KBM-7 (cell line): ENCODE measurements at regions not wholly inside any gene's neighbourhood (a gene's known extent, or its start where the extent isn't known, plus 50 kb on each side); places are given as distances from the start of the nearest gene placed in this dataset.

ENCODE experiments used
- DNase-seq: peaks from one replicate; pipeline ENCODE4 v3.0.0-alpha.2; 2015
- in situ Hi-C: fragments of 300-500 bp; cut with MboI; formaldehyde crosslinking; loops from 2 replicates; pipeline ENCODE4 v1.14.3; 2020; ENCODE audit warnings: low sequenced_read_pairs, low pct_unique_long_range_greater_than_20kb, mixed read lengths

DNA sequence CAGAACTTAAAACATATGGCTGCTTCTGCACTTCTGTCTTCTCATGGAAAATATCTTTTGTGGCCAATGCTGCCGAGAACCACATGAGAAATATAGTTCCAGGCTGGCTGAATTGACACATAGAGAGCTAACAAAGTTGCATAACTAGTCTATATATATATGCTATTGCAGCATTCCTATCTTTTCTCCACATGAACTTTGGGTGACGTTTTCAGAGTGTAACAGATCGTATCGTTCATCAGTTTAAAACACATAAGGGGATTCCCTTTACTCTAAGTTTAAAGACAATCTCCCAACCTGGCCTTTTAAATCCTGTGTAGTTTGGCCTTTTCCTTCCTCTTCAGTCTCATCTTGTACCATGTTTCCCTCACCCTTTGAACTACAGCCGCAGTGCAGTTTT lies 394.2 kb upstream of the CBLB start:
- DNase-seq: no peak
- in situ Hi-C loops: no loop called here

DNA sequence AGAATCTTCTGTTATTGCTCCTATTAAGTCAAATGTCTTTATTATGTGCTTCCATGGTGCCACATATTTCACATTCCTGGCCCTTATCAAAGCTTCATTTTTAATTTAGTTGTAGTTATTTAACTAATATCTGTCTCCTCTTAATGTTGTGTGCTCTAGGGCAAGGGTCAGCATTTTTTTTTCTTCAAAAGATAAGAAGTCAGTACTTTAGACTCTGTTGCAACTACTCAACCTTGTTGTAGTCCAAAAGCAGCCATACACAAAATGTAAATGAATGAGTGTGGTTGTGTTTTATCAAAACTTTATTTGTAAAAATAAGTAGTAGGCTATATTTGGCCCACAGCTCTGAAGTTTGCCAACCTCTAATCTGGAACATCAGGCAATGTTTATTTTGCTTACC lies 394.7 kb upstream of the CBLB start:
- no peak for DNase-seq
- in situ Hi-C loops: no loop called here

DNA sequence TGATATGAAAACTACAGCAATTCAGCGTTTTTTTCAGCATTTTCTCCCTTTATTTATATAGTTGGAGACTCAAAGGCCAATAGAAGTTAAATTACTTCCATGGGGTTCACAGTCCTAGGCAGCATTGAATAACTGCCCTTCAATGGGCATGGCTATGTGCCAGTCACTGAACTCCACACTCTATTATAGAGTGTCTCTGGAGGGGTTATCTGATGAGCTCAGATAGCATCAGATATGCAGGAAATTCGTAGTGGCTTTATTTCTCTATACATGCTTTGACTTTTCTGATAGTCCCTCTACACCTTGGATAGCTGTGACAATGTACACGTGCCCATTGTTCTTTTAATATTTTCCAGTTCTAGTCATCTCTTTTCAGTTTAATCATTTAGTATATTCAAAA lies 396.9 kb upstream of the CBLB start:
- in situ Hi-C loops: no loop called here
- DNase-seq: no peak

DNA sequence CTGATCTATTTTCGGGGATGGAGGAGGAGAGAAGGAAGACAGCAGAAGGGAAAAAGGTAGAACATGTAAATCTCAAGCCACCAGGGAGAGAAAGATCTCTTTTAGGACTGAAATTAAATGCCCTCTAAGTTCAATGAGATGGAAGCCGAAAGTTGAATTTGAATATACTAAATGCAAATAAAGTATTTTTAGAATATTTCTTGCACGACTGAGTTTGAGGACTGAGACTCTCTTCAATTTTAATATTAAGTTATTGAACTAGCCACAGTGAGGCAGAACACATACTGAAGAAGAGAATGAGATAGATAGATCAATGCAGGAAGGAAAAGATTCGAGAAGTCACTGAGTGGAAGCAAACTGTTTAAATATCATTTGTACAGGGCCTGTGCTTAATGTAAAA lies 399.9 kb upstream of the CBLB start:
- in situ Hi-C loops: no loop called here
- DNase-seq: no peak

DNA sequence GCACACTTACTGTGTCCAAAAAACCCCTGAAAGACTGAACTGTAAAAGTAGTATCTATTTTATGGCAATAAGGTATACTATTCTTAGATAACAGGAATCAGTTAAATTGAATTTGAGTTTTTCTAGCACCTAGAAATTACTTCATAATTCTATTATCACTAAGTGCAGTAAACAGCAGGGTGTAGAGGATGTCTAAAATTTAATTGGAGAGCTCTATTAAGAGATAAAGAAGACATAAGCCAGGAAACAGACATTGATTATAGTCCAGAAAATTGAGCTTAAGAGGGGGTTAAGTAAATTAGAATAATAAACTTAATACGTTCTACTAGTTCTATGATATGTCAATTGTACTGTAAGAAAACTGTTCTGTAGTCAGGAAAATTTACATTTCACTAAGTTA lies 403.5 kb upstream of the CBLB start:
- DNase-seq: no peak
- in situ Hi-C loops: no loop called here

DNA sequence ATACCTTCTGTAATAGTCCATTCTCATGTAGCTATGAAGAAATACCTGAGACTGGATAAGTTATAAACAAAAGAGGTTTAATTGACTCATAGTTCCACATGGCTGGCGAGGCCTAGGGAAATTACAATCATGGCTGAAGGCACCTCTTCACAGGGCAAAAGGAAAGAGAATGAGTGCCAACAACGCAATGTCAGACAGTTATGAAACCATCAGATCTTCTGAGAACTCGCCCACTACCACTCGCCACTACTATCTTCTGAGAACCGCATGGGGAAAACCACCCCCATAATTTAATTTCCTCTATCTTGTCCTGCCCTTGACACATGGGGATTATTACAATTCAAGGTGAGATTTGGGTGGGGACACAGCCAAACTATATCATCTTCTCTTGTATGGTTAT lies 406.8 kb upstream of the CBLB start:
- in situ Hi-C loops: no loop called here
- DNase-seq: no peak

DNA sequence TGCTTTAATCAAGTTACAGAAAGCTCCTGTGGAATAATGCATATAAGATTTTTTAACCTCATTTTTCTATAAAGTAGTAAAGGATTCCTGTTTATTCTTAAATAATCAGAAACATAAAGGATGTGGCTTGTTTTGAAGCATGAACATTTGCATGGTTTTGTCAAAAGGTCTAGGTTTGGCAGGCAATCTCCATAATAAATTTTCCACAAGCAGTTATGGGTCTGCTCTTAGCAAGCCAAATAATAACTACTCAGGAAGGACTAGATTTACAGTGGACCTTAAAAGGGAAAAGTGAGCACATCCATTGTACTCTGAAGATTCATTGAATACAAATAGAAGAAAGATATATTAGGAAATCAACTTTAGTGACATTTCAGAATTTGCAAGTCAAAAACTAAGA lies 407.3 kb upstream of the CBLB start:
- DNase-seq: no peak
- in situ Hi-C loops: no loop called here

DNA sequence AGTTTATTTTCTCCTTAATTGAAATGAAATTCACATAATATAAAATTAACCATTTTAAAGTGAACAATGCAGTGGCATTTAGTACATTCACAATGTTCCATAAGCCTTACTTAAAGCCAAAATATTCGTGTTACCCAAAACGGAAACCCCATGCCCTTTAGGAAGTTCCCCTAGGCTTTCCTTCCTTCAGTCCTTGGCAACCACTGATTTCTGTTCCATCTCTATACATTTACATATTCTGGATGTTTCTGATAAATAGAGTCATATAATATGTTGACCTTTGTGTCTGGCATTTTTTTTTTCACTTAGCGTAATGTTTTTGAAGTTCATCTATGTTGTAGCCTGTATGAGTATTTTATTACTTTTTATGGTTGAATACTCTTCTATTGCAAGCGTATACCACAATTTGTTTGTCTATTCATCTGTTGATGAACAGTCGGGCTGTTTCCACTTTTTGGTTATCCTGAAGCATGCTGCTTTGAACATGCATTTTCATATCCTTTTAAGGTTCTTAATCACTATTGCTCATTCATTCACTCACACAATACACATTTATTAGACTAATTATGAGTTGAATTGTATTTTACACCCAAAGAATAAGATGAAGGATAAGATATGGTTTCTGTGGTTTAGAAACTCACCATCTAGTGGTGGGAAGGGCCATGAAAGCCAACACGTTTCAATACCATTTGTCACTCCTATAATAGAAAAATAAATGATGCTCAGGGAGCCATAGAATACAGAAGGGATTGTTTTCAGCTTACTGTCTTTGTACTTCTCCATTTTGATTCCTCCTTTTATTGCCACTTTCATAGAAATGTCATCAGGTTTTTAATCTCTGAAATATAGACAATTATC lies 408.2 kb upstream of the CBLB start:
- in situ Hi-C loops: no loop called here
- no peak for DNase-seq

DNA sequence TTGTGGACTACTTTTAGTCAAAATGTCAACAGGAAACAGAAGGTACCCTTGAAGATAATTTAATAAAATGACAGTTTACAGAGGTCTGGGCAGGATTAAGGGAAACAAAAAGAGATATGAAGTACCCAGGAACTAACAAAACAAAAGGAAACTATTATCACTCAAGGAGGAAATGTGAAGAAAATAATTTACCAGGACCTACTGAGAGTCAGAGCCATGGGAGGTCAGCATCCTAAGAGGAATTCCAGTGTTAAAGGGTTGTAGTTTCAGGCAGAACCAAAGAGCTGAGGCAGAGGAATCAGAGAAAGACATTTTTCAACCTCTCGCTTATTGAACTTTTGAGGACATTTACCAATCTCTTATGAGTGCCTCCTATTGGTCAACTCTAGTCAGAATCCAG lies 408.9 kb upstream of the CBLB start:
- in situ Hi-C loops: no loop called here
- no peak for DNase-seq

DNA sequence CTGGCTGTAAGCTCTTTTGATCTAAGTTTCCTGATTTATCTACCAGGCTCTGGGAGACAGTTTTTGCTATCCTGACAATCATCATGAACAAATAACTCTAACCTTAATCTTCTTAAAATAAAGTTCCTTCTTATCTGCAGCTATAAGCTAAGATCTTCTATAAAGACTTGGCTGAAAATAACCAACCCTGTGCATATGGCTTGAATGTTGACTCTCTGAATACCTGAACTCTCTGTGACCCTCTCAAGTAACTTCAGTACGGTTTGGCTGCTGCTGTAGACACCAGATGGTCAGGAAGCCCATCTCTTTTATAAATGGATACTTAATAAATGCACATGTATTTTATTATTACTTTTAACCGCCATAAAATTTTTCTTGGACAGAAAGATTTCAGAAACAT lies 412.4 kb upstream of the CBLB start:
- in situ Hi-C loops: no loop called here
- no peak for DNase-seq

DNA sequence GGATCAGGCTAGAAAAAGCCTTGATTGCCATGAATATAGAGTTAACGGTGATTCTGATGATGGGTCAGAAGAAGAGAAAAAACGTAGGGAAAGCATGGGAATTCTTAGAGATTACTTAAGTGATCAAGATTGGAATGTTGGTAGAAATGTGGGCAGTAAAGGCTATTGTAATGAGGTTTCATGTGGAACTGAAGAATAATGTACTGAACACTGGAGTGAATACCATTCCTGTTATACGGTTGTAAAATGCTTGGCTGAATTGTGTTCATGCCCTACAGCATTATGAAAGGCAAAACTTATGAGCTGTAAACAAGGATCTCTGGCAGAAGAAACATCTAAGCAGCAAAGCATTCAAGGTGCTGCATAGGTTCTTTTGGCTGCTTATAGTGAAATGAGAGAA lies 414.1 kb upstream of the CBLB start:
- in situ Hi-C loops: no loop called here
- no peak for DNase-seq

DNA sequence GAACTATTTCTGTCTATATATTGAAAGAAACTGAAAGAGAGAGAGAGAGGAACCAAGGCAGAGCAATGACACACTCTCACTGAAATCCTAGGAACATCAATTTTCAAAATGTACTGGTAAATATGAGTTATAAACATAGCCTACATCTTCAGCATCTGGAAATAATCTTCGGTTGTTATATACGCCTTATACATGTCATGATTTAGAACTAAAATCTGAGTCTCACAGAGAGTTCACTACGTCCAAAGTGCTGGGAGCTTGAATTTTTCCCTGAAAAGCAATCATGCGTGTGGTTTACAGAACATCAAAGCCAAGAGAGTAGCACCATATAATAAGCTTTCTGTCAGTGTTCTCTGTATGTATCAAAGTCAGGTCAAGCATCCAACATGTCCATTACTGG lies 420.0 kb upstream of the CBLB start:
- DNase-seq: no peak
- in situ Hi-C loops: no loop called here

DNA sequence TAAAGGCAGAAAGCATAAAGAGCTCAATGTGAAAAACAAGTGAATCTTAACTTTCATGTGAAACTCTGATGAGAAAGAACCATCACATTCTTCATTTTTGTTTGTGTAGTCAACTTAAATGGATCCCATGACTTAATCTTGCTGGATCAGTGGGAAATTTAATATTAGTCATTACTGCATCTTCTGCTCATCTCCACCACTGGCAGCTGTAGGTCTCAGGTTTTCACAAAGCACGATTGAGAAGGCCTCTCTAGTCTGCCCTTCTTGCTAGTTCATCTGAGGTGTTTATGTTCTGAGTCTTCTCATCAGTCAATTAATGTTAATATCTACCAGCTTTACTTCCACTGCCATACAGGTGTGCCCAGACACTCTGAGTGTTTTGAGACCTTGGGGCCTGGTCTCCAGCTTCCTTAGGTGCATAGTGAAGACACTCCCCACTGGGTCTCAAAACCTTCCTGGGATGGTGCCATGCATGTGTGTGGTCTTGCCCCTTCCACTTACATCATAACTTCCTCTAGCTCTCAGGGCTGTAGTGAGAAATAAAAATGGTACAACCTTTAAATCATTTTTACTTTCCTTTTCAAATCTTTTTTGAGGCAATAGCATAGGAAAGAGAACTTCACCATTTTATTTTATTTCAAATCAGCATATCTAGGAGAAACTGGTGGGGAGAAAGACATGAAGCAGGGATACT lies 421.6 kb upstream of the CBLB start:
- in situ Hi-C loops: no loop called here
- DNase-seq: no peak

DNA sequence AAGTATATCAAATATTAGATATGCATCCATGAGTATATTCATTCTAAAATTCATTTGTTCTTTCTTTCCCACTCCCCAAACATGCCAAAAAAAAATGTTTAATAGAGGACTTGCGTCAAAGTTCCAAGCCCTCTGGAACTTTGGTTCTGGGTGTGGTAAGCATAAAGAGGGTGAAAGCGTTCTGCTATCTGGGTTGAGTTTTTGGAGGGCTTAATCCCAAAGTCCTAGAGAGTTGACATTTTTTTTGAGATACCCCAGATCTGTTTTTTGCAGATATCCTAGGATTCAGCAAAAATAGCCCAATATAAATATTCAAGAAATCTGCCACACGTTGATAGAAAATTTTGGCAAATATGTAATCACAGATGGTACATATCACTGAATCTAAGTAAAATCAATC lies 424.3 kb upstream of the CBLB start:
- no peak for DNase-seq
- in situ Hi-C loops: no loop called here

DNA sequence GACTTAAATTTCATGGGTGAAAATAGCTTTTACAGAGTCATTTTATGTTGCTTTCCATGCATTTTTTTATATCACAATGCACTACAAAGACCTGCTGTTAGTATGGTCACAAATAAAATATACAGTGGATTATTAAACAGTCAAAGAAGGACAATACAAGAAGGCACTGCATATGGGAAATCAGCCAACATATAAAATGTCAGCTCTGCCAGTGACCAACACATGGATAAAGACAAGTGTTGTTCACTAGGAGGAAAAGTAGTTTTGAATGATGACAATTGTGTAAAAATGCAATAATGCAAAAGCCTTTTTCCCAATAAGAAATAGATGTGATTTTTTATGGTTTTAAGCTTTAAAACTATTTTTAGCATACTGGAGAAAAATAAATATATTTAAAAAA lies 425.3 kb upstream of the CBLB start:
- in situ Hi-C loops: no loop called here
- no peak for DNase-seq

DNA sequence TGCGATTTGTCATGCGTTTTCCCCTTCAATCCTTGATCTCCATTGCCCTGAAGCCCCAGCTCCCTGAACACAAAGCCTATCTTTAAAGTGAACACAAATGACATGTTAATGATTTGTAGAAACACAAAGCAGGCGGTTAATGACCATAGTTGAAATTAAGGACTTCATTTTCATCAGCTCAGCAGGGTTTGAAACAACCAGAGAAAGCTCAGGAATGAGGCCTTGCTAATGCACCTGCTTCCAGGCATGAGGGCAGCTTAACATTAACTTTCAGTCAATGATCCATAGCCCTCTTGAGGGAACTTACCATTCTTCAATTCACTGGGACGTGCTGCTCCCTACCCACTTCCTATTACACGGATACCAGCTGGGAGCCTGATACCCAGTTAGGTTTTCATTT lies 427.2 kb upstream of the CBLB start:
- in situ Hi-C loops: no loop called here
- no peak for DNase-seq

DNA sequence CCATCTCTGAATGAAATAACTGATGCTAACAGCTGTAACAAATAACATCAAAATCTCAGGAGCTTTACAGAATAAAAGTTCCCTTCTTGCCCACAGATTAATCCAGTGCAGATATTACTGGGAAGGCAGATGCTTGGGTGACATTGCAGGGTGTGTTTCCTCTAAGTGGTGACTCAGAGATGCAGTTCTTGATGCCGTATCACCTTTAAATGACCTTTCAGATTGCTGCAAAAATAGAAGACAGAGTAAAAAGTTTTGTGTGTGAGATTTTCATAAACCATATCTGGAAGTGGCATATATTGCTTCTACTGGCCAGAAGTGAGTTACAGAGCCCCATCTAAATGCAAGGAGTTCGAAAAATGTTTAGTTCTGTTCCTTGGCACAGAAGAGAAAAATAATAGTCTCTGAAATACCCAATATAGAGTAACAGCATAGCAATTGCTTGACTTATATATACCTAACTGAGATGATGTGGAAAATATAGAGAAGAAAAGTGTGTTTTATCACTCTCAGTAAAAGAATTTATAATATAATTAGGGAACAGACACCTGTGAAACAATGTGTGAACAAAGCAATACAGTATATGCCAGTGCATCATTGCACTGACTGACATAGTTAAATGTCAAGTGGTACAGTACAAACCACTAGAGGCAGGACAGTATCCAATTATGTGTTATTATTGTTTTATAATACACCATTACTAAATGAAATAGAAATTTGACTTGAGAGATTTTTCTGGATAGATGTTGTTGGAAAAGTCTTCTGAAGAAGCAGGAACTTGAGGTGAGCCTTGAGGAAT lies 430.7 kb upstream of the CBLB start:
- DNase-seq: no peak
- in situ Hi-C loops: no loop called here

DNA sequence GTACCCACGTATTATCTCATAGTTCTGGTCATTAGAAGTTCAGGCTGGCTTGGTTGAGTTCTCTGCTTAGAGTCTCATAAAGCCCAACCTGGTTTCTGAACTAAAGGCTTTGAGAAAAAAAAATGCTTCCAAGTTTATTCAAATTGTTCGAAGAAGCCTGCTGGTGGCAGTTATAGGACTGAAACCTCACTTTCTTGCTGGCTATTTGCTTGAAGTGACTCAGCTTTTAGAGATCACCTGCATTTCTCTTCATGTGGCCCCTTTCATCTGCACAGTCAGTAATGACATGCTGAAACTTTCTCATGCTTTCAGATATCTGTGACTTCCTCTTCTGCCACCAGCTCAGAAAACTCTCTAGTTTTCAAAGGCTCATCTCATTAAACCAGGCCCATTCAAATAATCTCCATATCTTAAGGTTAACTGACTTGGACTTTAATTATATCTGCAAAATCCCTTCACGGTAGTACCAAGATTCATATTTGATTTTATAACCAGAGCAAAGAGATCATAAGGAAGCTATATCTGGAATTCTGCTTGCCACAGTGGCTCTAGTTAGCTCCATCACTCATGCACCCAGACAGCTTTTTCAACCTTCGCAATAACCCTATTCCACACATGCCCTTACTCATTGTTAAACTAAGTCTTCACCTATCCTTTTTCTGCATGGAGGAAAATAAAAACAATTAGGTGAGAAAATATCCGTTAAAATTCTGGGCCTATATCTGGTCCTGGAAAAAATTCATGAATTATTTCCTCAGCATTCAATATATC lies 433.8 kb upstream of the CBLB start:
- in situ Hi-C loops: no loop called here

DNA sequence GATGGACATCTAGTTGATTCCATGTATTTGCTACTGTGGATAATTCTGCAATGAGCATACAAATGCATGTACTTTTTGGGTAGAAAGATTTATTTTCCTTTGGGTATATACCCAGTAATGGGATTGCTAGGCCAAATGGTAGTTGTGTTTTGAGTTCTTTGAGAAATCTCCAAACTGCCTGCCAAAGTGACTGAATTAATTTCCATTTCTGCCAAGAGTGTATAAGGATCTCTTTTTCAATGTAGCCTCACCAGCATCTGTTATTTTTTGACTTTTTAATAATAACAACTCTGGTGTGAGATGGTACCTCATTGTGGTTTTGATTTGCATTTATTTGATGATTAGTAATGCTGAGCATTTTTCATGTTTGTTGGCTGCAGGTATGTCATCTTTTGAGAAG lies 435.0 kb upstream of the CBLB start:
- DNase-seq: no peak

More for the DNA sequence above, 433.8 kb upstream of the CBLB start:
- peak; percentile 52 for DNase-seq

More for the DNA sequence above, 435.0 kb upstream of the CBLB start:
- in situ Hi-C loops: no loop called here
